Neural crest cell (in vitro differentiated cells): ENCODE measurements at regions not wholly inside any gene's neighbourhood (a gene's known extent, or its start where the extent isn't known, plus 50 kb on each side); places are given as distances from the start of the nearest gene placed in this dataset.

ENCODE experiments used
- DNase-seq: peaks from one replicate; pipeline ENCODE4 v3.0.0; 2021; ENCODE audit warnings: low read depth, mixed read lengths, low spot score
- H3K27ac Mint-ChIP-seq: one replicate; pipeline ENCODE4 v1.8.0; 2021; ENCODE audit warnings: mild to moderate bottlenecking, mixed read lengths; ENCODE audit not compliant: unreplicated experiment
- H3K27me3 Mint-ChIP-seq: 2 replicates; pipeline ENCODE4 v1.8.0; 2021; ENCODE audit warnings: low read depth, mild to moderate bottlenecking, mixed read lengths
- H3K36me3 Mint-ChIP-seq: 2 replicates; pipeline ENCODE4 v1.8.0; 2021; ENCODE audit warnings: low read depth, mild to moderate bottlenecking, mixed read lengths
- H3K4me1 Mint-ChIP-seq: 2 replicates; pipeline ENCODE4 v1.8.0; 2021; ENCODE audit warnings: mixed read lengths
- H3K4me3 Mint-ChIP-seq: one replicate; pipeline ENCODE4 v1.8.0; 2021; ENCODE audit warnings: mild to moderate bottlenecking, mixed read lengths
- H3K9me3 Mint-ChIP-seq: 2 replicates; pipeline ENCODE4 v1.8.0; 2021; ENCODE audit warnings: mixed read lengths
- TF ChIP-seq, protein P1 (sequence below): fragments of 200-600 bp; sonication (generic); conservative IDR thresholded peaks from 2 replicates; pipeline ENCODE4 v1.5.0; 2021; ENCODE audit warnings: antibody characterized with exemption, mild to moderate bottlenecking

GRCh38 chr11:71371674-71372069 lies 76.5 kb downstream of the DHCR7 start:
- TF ChIP-seq, protein P1, sequence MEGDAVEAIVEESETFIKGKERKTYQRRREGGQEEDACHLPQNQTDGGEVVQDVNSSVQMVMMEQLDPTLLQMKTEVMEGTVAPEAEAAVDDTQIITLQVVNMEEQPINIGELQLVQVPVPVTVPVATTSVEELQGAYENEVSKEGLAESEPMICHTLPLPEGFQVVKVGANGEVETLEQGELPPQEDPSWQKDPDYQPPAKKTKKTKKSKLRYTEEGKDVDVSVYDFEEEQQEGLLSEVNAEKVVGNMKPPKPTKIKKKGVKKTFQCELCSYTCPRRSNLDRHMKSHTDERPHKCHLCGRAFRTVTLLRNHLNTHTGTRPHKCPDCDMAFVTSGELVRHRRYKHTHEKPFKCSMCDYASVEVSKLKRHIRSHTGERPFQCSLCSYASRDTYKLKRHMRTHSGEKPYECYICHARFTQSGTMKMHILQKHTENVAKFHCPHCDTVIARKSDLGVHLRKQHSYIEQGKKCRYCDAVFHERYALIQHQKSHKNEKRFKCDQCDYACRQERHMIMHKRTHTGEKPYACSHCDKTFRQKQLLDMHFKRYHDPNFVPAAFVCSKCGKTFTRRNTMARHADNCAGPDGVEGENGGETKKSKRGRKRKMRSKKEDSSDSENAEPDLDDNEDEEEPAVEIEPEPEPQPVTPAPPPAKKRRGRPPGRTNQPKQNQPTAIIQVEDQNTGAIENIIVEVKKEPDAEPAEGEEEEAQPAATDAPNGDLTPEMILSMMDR, result no peak
- Mint-ChIP-seq H3K27ac (no peak overlapping the region), H3K36me3 (no peaks in the 10 kb centered on the region), H3K4me1 (no peaks in the 10 kb centered on the region), H3K4me3 (no peak overlapping the region), H3K27me3 (peaks cover 12% of the 10 kb centered on the region), H3K9me3 (peaks cover 7% of the 10 kb centered on the region)
- no peak for DNase-seq

DNA sequence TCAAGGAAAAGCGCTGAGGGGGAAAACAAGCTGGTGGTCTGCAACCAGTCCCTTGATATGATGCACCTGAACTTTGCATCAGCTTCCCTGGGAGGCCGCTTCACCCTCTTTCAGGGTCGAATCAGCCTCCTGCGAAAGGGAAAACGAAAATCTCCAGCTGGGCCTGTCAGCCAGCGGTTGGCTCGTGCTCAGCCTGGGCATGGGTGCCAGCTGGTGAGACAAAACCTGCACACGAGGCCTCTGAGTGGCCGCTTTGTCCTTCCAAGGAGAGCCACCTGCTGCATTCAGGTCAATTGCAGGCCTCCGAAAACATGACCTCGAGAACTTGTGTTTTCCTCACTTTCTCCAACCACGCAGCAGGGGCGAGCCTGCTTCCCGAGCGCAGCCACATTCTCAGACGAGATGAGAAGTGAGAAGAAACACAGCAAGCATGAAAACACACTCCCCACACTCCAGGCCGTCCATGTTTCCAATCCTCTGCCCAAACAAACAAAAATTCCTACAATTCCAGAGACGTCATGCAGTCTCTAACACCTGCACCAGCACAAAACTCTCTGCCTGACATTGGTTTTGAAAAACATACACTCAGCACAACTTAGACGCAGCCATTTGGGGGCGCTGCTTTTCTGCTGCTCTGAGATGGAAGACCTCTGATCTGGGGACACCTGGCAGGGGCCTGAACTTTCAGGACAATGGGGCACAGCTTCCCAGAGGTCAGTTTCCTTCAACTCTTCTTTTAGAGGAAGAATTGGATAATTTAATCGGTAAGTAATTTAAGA lies 77.1 kb downstream of the DHCR7 start:
- H3K4me1 Mint-ChIP-seq, result no peaks in the 10 kb centered on the region
- peaks cover 7% of the 10 kb centered on the region for H3K27me3 Mint-ChIP-seq
- H3K4me3 Mint-ChIP-seq, result no peak overlapping the region
- H3K9me3 Mint-ChIP-seq, result peaks cover 7% of the 10 kb centered on the region
- no peaks in the 10 kb centered on the region for H3K36me3 Mint-ChIP-seq
- DNase-seq, result no peak
- peak overlapping the region; percentile 24 for H3K27ac Mint-ChIP-seq
- TF ChIP-seq, protein P1, result no peak

DNA sequence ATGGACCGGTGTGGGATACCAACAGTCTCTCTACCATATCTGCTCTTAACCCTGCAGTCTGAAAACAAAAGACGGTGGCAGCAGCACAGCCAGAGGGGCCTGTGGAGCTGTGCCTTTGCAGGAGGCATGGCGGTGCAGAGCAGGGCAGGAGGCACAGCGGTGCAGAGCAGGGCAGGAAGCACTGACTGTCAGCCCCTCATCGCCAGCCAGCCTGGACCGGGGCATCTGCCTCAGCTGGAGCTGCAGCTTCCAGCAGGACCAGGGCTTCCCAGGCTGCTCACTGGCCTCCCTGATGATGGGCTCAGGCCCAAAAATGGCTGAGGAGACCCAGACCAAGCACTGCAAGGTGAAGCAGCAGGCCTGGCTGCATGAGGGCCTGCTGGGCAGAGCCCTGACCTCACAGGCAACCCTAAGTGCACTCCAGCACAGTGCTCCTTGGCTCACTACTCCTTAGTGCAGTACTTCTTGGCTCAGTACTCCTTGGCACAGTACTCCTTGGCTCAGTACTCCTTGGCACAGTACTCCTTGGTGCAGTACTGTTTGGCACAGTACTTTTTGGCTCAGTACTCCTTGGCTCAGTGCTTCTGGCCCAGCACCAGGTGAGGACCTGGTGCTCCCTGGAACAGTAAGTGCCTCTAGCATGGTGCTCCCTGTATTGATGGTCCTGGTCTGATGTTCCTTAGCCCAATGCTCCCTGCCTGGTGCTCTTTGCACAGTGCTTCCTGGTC lies 78.0 kb downstream of the DHCR7 start:
- no peak overlapping the region for H3K27ac Mint-ChIP-seq
- no peak overlapping the region for H3K4me3 Mint-ChIP-seq
- H3K9me3 Mint-ChIP-seq, result peaks cover 6% of the 10 kb centered on the region
- no peaks in the 10 kb centered on the region for H3K36me3 Mint-ChIP-seq
- no peaks in the 10 kb centered on the region for H3K4me1 Mint-ChIP-seq
- no peak for DNase-seq
- TF ChIP-seq, protein P1, result no peak
- H3K27me3 Mint-ChIP-seq, result peaks cover 2% of the 10 kb centered on the region

GRCh38 chr11:71369411-71369810 lies 78.8 kb downstream of the DHCR7 start:
- H3K27ac Mint-ChIP-seq, result no peak overlapping the region
- H3K36me3 Mint-ChIP-seq, result no peaks in the 10 kb centered on the region
- no peak for DNase-seq
- no peaks in the 10 kb centered on the region for H3K4me1 Mint-ChIP-seq
- no peak overlapping the region for H3K4me3 Mint-ChIP-seq
- no peaks in the 10 kb centered on the region for H3K9me3 Mint-ChIP-seq
- H3K27me3 Mint-ChIP-seq, result no peaks in the 10 kb centered on the region
- TF ChIP-seq, protein P1, result no peak

GRCh38 chr11:71368966-71369365 lies 79.2 kb downstream of the DHCR7 start:
- Mint-ChIP-seq H3K9me3 (no peaks in the 10 kb centered on the region), H3K27me3 (no peaks in the 10 kb centered on the region), H3K4me1 (no peaks in the 10 kb centered on the region), H3K36me3 (no peaks in the 10 kb centered on the region), H3K27ac (no peak overlapping the region), H3K4me3 (no peak overlapping the region)
- TF ChIP-seq, protein P1, result no peak
- DNase-seq, result no peak
